ENCODE measurements at regions not wholly inside any gene's neighbourhood (a gene's known extent, or its start where the extent isn't known, plus 50 kb on each side); places are given as distances from the start of the nearest gene placed in this dataset.

DNA sequence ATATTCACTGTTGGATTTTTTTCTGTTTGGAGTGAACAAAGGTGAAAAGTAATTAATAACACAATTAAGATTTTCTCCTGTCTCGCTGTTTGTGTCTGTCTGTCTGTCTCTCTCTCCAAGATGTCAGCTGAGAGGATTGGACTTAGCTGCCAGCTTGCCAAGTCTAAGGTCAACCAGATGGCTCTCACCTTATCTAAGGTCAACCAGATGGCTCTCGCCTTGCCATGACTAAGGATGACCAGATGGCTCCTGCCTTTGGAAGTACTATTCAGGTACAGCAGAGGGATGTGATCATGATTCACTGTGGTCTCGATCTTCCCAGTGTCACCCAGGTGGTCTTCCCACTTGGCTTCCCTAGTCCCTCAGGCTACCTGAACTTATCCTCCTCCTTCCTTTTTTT, 1436.4 kb downstream of the UQCRFS1 start (continued):
- TF ChIP-seq SIX5 (IDR thresholded peaks at IDR 0.05; ENCODE audit: low read depth, low read length, severe bottlenecking), result no peak

GRCh38 chr19:27776020-27776419, 1436.9 kb downstream of the UQCRFS1 start:
- ATAC-seq (peak; percentile 42; the same call in 1 of the 3 replicates), FAIRE-seq (no peak), DNase-seq (ENCODE audit: low read depth, low spot score) (no peak)
- H3K4me1 ChIP-seq (ENCODE audit: control insufficient read depth, insufficient read depth, low read length), result no peaks in the 10 kb centered on the region
- BruUV-seq (replicated peaks), result no TSS peak
- no peak overlapping the region for H2AFZ ChIP-seq (ENCODE audit: control insufficient read depth, low read depth, low read length)
- ChIA-PET RAD21 (ENCODE audit: unreplicated experiment) (no interaction called here), POLR2A (no interaction called here), SMC1A (ENCODE audit: uncharacterized antibody, unreplicated experiment) (no interaction called here), CTCF (no interaction called here)
- 68% methylated on average over 8 of the region's 8 CpGs for WGBS (ENCODE audit: insufficient coverage, insufficient replicate concordance, low lambda C conversion rate, missing lambda C conversion rate)
- H3K9ac ChIP-seq (ENCODE audit: control insufficient read depth, insufficient read depth, low read length), result no peak overlapping the region
- H3K4me3 ChIP-seq, result no peak overlapping the region
- H3K4me2 ChIP-seq (ENCODE audit: control insufficient read depth, insufficient read depth), result no peak overlapping the region
- H3K79me2 ChIP-seq (ENCODE audit: control insufficient read depth, insufficient read depth, low read length), result no peaks in the 10 kb centered on the region
- in situ Hi-C loops (cut with MboI), result loop anchor here (25.0 kb wide), 1 partner anchor 1436 kb away; the partner anchor contains the start of gene UQCRFS1
- intact Hi-C loops (cut with micrococcal nuclease; ENCODE audit: unreplicated experiment), result no loop called here
- peaks cover 3% of the 10 kb centered on the region; the same call in 2 of the 3 replicates for H3K9me3 ChIP-seq (replicated peaks; ENCODE audit: control insufficient read depth, insufficient read depth, low read length)
- H3K27ac ChIP-seq (ENCODE audit: control insufficient read depth, insufficient read depth), result no peak overlapping the region
- H3K27me3 ChIP-seq (replicated peaks in 1 of 2; ENCODE audit: control insufficient read depth in 2 of 2, insufficient read depth in 2 of 2, low read length in 1 of 2), result no peaks in the 10 kb centered on the region
- H3K36me3 ChIP-seq (ENCODE audit: control insufficient read depth in 2 of 2, insufficient read depth in 2 of 2, low read length in 1 of 2), result no peaks in the 10 kb centered on the region
- TF ChIP-seq CTCF (IDR thresholded peaks at IDR 0.05 in 2 of 3, conservative IDR thresholded peaks at IDR 0.05 in 1 of 3; ENCODE audit: control insufficient read depth in 2 of 3, extremely low read depth in 1 of 3, insufficient read depth in 1 of 3, low read depth in 3 of 3, low read length in 3 of 3) (peak in 2 of 3 experiments; percentile 13 to 28; a peak in 1 of 6 replicates), MYB (IDR thresholded peaks at IDR 0.05; ENCODE audit: borderline replicate concordance, low read depth, low read length) (no peak)
- H4K20me1 ChIP-seq (ENCODE audit: control insufficient read depth, insufficient read depth), result no peaks in the 10 kb centered on the region

- intact Hi-C loops (cut with micrococcal nuclease; ENCODE audit: unreplicated experiment), result no loop called here
- Histone ChIP-seq H3K36me3 (ENCODE audit: control insufficient read depth in 2 of 2, insufficient read depth in 2 of 2, low read length in 1 of 2) (no peaks in the 10 kb centered on the region), H3K79me2 (ENCODE audit: control insufficient read depth, insufficient read depth, low read length) (no peaks in the 10 kb centered on the region), H3K4me1 (ENCODE audit: control insufficient read depth, insufficient read depth, low read length) (no peaks in the 10 kb centered on the region), H4K20me1 (ENCODE audit: control insufficient read depth, insufficient read depth) (no peaks in the 10 kb centered on the region), H3K4me2 (ENCODE audit: control insufficient read depth, insufficient read depth) (no peak overlapping the region), H3K9me3 (replicated peaks; ENCODE audit: control insufficient read depth, insufficient read depth, low read length) (peaks cover 3% of the 10 kb centered on the region; the same call in 2 of the 3 replicates), H2AFZ (ENCODE audit: control insufficient read depth, low read depth, low read length) (no peak overlapping the region), H3K27ac (ENCODE audit: control insufficient read depth, insufficient read depth) (no peak overlapping the region), H3K27me3 (replicated peaks in 1 of 2; ENCODE audit: control insufficient read depth in 2 of 2, insufficient read depth in 2 of 2, low read length in 1 of 2) (no peaks in the 10 kb centered on the region), H3K4me3 (no peak overlapping the region), H3K9ac (ENCODE audit: control insufficient read depth, insufficient read depth, low read length) (no peak overlapping the region)
- ChIA-PET POLR2A (no interaction called here), CTCF (no interaction called here), SMC1A (ENCODE audit: uncharacterized antibody, unreplicated experiment) (no interaction called here), RAD21 (ENCODE audit: unreplicated experiment) (no interaction called here)
- no peak for ATAC-seq
- TF ChIP-seq RBBP5 (conservative IDR thresholded peaks at IDR 0.05), result no peak
- no peak for TF ChIP-seq RELB (IDR thresholded peaks at IDR 0.05; ENCODE audit: low read depth)
- no peak for TF ChIP-seq BCL3 (IDR thresholded peaks at IDR 0.05; ENCODE audit: borderline replicate concordance, insufficient read depth, low read depth, low read length, poor library complexity, severe bottlenecking)
- TF ChIP-seq CHD4 (IDR thresholded peaks at IDR 0.05), result no peak
- no peak for DNase-seq (ENCODE audit: low read depth, low spot score)
- in situ Hi-C loops (cut with MboI), result loop anchor here (25.0 kb wide), 1 partner anchor 1437 kb away; the partner anchor contains the start of gene UQCRFS1
- no peak for FAIRE-seq
- BruUV-seq (replicated peaks), result no TSS peak
- 92% methylated on average over 6 of the region's 6 CpGs for WGBS (ENCODE audit: insufficient coverage, insufficient replicate concordance, low lambda C conversion rate, missing lambda C conversion rate)
Measured at GRCh38 chr19:27775395-27775794, 1437.6 kb downstream of the UQCRFS1 start.
